Mononuclear cell (primary cell): ENCODE measurements at regions not wholly inside any gene's neighbourhood (a gene's known extent, or its start where the extent isn't known, plus 50 kb on each side); places are given as distances from the start of the nearest gene placed in this dataset.

Experiments used
- H3K27me3 ChIP-seq: 2 replicates; pipeline ENCODE4 v1.6.0; 2011; ENCODE audit warnings: low read length, control low read depth; ENCODE audit not compliant: insufficient read depth
- H3K4me1 ChIP-seq: 2 replicates; pipeline ENCODE4 v1.5.1; 2011; ENCODE audit warnings: mild to moderate bottlenecking, low read length, control low read depth; ENCODE audit not compliant: insufficient read depth
- H3K4me3 ChIP-seq: 2 replicates; pipeline ENCODE4 v1.5.1; 2011; ENCODE audit warnings: mild to moderate bottlenecking, low read length, moderate library complexity
- H3K9me3 ChIP-seq: 2 replicates; pipeline ENCODE4 v1.5.1; 2011; ENCODE audit warnings: low read depth, mild to moderate bottlenecking, control low read depth, low read length

DNA sequence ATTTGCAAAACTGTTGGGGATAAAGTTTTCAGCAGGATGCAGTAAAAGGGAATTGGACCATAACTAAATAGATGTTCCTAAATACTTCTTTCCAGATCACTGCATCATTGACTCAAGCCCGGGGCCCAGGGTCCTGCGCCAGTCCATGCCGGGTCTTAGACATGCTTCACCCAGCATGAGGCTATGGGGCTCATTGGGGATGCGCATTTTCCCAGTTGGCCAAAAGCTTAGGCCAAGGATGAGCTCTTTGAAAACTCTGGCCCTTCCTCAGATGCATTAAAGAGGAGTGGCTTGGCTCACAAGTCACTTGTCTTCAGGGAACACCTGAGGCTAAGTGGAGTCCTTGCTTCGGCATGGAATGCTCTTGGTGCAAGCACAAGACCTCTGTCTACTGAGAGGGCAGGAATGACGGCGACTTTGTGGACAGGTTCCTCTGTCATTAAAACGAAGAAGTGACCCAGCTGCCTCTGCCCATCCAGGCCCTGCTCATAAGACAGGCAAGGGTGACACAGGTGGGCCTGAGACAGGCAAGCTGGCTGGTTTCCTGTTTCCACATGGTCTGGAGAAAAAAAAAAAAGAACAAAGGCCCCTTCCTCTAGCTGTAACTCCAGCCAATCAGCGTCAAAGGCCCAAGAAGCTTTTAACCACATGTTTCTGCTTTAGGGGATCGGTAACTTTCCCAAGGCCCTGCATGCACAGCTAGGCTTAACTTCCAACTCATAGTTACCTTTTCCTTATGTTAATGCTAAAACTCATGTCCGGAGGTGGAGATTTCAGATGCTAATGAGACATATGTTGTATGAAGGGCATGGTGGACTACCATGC lies 81.4 kb upstream of the CDH4 start:
- H3K27me3 ChIP-seq: no peaks in the 10 kb centered on the region
- no peaks in the 10 kb centered on the region for H3K9me3 ChIP-seq
- no peaks in the 10 kb centered on the region for H3K4me1 ChIP-seq
- H3K4me3 ChIP-seq: no peak overlapping the region

- Histone ChIP-seq H3K4me3 (no peak overlapping the region), H3K9me3 (no peaks in the 10 kb centered on the region), H3K4me1 (no peaks in the 10 kb centered on the region)
Observed at GRCh38 chr20:61173267-61173666, 78.8 kb upstream of the CDH4 start.

GRCh38 chr20:61173961-61174725 lies 77.9 kb upstream of the CDH4 start:
- Histone ChIP-seq H3K9me3 (no peaks in the 10 kb centered on the region), H3K27me3 (no peaks in the 10 kb centered on the region), H3K4me1 (no peaks in the 10 kb centered on the region), H3K4me3 (no peak overlapping the region)

More at GRCh38 chr20:61173267-61173666, 78.8 kb upstream of the CDH4 start:
- H3K27me3 ChIP-seq: no peaks in the 10 kb centered on the region

- H3K27me3 ChIP-seq: no peaks in the 10 kb centered on the region
- H3K4me1 ChIP-seq: no peaks in the 10 kb centered on the region
- no peaks in the 10 kb centered on the region for H3K9me3 ChIP-seq
Observed at GRCh38 chr20:61176874-61177273, 75.2 kb upstream of the CDH4 start.

GRCh38 chr20:61178551-61179071 lies 73.5 kb upstream of the CDH4 start:
- no peaks in the 10 kb centered on the region for H3K9me3 ChIP-seq
- no peak overlapping the region for H3K4me3 ChIP-seq
- no peaks in the 10 kb centered on the region for H3K27me3 ChIP-seq
- H3K4me1 ChIP-seq: no peaks in the 10 kb centered on the region

More at GRCh38 chr20:61176874-61177273, 75.2 kb upstream of the CDH4 start:
- H3K4me3 ChIP-seq: no peak overlapping the region

DNA sequence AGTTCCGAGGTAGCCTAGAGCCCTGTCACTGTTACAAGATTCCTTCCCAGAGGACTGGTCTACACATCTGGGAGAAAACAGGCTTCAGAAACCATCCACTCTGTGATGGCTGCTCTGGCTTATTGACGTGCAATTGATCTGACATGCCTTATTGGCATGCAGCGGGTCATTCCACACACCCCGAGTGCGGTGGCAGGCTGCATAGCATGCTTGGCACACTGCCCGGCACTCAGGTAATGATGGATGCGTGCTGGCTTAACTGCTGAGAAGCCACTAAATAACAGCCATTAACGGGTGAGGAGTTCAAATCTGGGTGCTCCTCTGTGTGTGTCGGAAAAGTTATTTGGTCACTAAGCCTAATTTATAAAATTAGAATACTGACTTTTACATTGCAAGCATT lies 67.9 kb upstream of the CDH4 start:
- Histone ChIP-seq H3K9me3 (no peaks in the 10 kb centered on the region), H3K4me3 (no peak overlapping the region), H3K4me1 (no peaks in the 10 kb centered on the region), H3K27me3 (no peaks in the 10 kb centered on the region)

GRCh38 chr20:61185181-61185580 lies 66.9 kb upstream of the CDH4 start:
- Histone ChIP-seq H3K4me1 (no peaks in the 10 kb centered on the region), H3K27me3 (no peaks in the 10 kb centered on the region), H3K4me3 (no peak overlapping the region), H3K9me3 (no peaks in the 10 kb centered on the region)

- Histone ChIP-seq H3K4me3 (no peak overlapping the region), H3K27me3 (no peaks in the 10 kb centered on the region), H3K4me1 (no peaks in the 10 kb centered on the region), H3K9me3 (no peaks in the 10 kb centered on the region)
Observed at GRCh38 chr20:61185841-61186601, 66.0 kb upstream of the CDH4 start.

DNA sequence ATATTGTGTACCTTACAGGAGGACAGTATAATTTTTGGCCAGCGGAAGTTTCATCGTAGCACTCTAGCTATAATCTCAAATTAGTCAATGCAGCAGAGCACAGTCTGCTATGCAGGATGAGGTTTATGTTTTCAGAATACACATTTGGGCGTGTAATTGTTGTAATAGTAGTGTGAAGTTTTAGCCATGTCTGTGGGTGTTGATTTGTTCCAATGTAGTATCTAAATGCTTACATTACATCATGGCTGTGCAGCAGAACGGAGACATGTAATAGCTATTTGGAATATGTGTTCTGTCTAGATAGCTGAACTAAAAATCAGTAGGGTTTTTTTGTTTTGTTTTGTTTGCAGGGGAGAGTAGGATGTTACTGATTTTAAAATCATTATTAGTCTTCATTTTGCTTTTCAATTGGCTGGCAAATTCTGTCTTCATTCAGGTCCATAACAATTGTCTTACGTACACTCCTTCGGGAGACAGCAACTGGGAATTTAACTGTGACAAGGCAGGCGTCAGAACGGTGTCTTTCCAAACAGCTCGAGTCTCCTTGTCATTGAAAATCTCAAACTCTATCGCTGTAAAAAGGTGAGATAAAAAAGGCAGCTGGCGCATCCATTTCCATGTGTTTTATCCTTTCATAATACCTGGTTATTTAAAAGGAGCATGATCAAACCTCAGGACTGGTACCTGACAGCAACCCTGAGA lies 65.1 kb upstream of the CDH4 start:
- Histone ChIP-seq H3K4me1 (no peaks in the 10 kb centered on the region), H3K9me3 (no peaks in the 10 kb centered on the region), H3K27me3 (no peaks in the 10 kb centered on the region), H3K4me3 (no peak overlapping the region)

DNA sequence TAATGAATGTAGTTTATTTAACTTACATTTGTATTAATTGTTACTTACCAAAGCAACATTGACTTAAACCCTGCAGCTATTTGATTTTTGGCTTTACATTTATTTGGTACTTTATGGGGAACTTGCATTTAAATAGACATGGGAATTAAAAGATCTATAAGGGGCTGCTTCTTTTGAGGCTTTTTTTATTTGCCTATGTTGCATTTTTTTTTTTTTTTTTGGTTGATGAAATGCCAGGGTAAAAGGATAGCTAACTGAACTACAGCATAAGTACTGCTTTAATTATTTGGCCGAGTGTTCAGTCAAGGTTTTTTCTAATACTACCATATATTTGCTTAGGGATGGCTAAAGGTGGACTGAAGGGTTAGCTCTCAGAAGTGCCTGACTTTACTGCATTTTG lies 62.5 kb upstream of the CDH4 start:
- no peaks in the 10 kb centered on the region for H3K9me3 ChIP-seq
- no peaks in the 10 kb centered on the region for H3K4me1 ChIP-seq
- no peaks in the 10 kb centered on the region for H3K27me3 ChIP-seq
- H3K4me3 ChIP-seq: no peak overlapping the region

DNA sequence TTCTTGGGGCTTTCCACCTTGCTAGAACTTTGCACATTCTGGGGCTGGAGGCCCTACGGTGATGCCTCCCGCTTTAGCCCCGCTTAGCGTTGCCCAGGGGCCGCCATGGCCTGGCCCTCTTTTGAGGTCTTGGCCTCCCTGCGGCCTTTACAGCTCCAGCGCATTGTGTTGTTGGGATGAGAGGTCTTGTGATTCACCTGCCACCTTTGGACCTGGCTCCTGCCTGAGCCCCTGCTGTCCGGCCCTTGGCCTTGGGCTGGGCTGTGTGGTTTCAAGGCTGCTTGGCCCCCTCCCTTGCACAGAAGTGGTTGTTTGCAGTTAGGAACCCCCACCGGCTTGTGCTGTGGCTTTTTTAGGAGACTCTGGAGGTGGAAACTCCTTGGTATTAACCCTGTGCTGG lies 61.0 kb upstream of the CDH4 start:
- Histone ChIP-seq H3K4me1 (no peaks in the 10 kb centered on the region), H3K4me3 (no peak overlapping the region), H3K27me3 (no peaks in the 10 kb centered on the region), H3K9me3 (no peaks in the 10 kb centered on the region)

DNA sequence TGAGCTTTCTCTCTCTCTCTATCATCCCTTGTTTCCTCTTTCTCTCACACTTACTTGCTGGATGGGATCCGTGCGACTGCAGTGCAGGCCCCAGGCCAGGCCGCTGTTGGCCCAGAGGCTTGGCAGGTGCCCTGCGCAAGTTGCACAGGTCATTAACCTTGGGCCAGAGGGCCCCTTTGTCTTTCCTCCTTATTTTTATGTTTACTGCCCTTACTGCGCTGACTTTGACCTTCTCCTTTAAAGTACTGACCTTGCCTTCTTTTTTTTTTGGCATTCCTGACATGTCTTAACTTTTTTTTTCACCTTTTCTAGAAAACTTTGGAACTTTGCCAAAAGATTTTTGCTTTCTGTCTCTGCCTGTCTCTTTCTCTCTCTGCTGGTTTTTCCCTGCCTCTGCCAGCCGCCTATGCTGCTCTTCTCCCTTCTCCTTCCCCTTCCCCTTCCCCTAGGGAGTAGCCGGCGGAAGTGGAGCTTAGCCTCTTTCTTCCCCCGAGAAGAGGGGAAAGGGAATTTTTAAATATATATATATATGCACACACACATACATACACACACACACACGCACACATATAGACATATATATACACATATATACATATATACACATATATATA lies 59.6 kb upstream of the CDH4 start:
- Histone ChIP-seq H3K4me1 (no peaks in the 10 kb centered on the region), H3K27me3 (peaks cover under 1% of the 10 kb centered on the region), H3K9me3 (no peaks in the 10 kb centered on the region), H3K4me3 (no peak overlapping the region)

DNA sequence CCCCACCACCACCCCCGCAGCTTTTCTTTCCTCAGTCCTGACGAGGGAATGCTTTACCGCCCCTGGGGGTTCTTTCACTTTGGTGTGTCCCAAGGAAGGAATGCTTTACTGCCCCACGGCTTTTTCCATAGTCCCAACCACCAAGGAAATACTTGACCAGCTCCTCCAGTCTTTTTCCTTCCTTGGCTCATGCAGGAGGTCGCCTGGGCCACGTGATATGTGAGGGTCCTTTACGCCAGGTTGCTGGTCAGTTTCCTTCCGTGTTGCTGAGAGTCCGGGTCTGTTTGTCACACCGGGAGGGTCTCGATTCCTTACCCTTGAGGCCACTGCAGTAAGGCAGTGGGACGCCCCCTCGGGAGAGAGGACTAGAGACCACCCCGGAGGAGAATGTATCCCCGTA lies 58.9 kb upstream of the CDH4 start:
- Histone ChIP-seq H3K9me3 (no peaks in the 10 kb centered on the region), H3K27me3 (peaks cover 2% of the 10 kb centered on the region)

More for the DNA sequence above, 58.9 kb upstream of the CDH4 start:
- no peak overlapping the region for H3K4me3 ChIP-seq
- H3K4me1 ChIP-seq: no peaks in the 10 kb centered on the region
